ENCODE measurements at regions not wholly inside any gene's neighbourhood (a gene's known extent, or its start where the extent isn't known, plus 50 kb on each side); places are given as distances from the start of the nearest gene placed in this dataset.

DNA sequence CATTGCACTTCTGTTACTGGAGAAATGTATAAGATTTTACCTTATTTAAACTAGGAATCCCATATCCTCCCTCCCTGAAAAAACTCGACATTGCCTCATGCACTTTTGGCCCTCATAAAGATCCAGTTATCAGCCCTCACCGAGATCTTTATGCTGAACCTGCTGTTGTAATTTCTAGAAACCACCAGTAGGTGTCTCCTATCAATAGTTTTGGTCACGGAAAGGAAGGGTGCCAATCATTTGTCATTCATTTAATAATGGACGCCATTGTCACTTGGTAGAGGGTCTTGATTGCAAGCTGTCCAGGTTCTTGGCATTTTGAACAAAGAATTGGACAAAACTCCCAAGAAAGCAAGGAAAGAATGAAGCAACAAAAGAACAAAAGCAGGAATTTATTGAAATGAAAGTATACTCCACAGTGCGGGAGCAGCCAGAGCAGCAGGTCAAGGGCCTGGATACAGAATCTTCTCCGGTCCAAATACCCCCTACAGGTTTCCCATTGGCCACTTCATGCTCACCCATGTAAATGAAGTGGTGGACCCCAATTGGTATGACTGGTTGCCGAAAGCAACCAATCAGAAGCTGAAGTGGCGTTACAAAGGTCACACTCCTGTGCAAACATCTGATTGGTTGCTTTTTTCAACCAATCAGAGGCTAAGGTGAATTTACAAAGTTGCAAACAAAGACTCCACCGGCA, 524.3 kb downstream of the PSAT1 start:
- H3K9me3 ChIP-seq (replicated peaks in 1 of 2; ENCODE audit: control insufficient read depth in 1 of 2, insufficient read depth in 1 of 2, low read length in 2 of 2), result no peaks in the 10 kb centered on the region
- H3K4me1 ChIP-seq (ENCODE audit: control insufficient read depth in 1 of 2, insufficient read depth in 2 of 2, low read length in 2 of 2), result no peaks in the 10 kb centered on the region
- H3K27ac ChIP-seq (ENCODE audit: low read depth in 1 of 2, low read length in 2 of 2), result no peak overlapping the region
- H3K27me3 ChIP-seq (ENCODE audit: control insufficient read depth in 2 of 2, insufficient read depth in 2 of 2, low read length in 2 of 2), result no peaks in the 10 kb centered on the region
- Mint-ChIP-seq H3K9me3 (no peaks in the 10 kb centered on the region), H3K4me3 (peak overlapping the region; percentile 49 to 84), H3K36me3 (no peaks in the 10 kb centered on the region), H3K27me3 (ENCODE audit: low read depth in 3 of 3) (no peaks in the 10 kb centered on the region), H3K27ac (no peak overlapping the region), H3K4me1 (peaks cover 4% of the 10 kb centered on the region)
- no peaks in the 10 kb centered on the region for H4K20me1 ChIP-seq (ENCODE audit: insufficient read depth, low read length)
- 50% methylated on average over 4 of the region's 9 CpGs for WGBS (ENCODE audit: insufficient coverage)
- peak overlapping the region; percentile 42 for H3K4me2 ChIP-seq (replicated peaks; ENCODE audit: extremely low read depth, low read length, poor library complexity, severe bottlenecking)
- H3K36me3 ChIP-seq (replicated peaks in 1 of 2; ENCODE audit: control insufficient read depth in 1 of 2, insufficient read depth in 2 of 2, low read length in 2 of 2), result no peaks in the 10 kb centered on the region
- no peak overlapping the region for H3K9ac ChIP-seq (ENCODE audit: insufficient read depth, low read length, poor library complexity, severe bottlenecking)
- H3K4me3 ChIP-seq (replicated peaks in 1 of 3; ENCODE audit: low read depth in 2 of 3, low read length in 3 of 3), result peak overlapping the region in 2 of 3 experiments; percentile 25 to 46
- intact Hi-C loops (cut with micrococcal nuclease), result no loop called here
- no peaks in the 10 kb centered on the region for H3K79me2 ChIP-seq (ENCODE audit: insufficient read depth, low read length)
- H2AFZ ChIP-seq (ENCODE audit: insufficient read depth, low read depth, low read length, poor library complexity, severe bottlenecking), result peak overlapping the region; percentile 18
- TF ChIP-seq, protein P1, sequence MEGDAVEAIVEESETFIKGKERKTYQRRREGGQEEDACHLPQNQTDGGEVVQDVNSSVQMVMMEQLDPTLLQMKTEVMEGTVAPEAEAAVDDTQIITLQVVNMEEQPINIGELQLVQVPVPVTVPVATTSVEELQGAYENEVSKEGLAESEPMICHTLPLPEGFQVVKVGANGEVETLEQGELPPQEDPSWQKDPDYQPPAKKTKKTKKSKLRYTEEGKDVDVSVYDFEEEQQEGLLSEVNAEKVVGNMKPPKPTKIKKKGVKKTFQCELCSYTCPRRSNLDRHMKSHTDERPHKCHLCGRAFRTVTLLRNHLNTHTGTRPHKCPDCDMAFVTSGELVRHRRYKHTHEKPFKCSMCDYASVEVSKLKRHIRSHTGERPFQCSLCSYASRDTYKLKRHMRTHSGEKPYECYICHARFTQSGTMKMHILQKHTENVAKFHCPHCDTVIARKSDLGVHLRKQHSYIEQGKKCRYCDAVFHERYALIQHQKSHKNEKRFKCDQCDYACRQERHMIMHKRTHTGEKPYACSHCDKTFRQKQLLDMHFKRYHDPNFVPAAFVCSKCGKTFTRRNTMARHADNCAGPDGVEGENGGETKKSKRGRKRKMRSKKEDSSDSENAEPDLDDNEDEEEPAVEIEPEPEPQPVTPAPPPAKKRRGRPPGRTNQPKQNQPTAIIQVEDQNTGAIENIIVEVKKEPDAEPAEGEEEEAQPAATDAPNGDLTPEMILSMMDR (IDR thresholded peaks at IDR 0.05), result peak; percentile 82
- peak in 2 of 3 donors; percentile 12 to 17 for DNase-seq

DNA sequence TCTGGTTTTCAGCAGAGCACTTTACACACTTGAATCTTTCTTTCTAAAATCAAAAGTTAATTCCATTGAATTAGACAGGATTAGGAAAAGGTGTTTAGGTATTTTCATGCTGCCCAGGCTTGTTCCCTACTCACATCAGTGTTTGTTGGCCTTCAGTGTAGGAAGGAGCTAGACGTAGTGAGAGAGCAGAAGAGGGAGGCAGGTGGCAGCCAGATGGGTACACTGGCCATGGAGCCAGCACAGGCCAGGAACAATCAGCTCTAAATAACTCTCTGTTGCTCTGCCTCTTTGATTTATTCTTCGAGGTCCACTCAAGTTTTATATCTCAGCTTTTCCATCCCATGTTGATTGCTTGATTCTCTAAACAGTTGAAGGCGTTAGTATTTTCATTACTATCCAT, 529.6 kb downstream of the PSAT1 start:
- H3K4me1 Mint-ChIP-seq, result no peaks in the 10 kb centered on the region
- 100% methylated on average over 1 of the region's 3 CpGs for WGBS (ENCODE audit: insufficient coverage)
- H3K27ac ChIP-seq (ENCODE audit: low read depth in 1 of 2, low read length in 2 of 2), result no peak overlapping the region
- no peak overlapping the region for H3K4me2 ChIP-seq (replicated peaks; ENCODE audit: extremely low read depth, low read length, poor library complexity, severe bottlenecking)
- DNase-seq, result no peak
- H4K20me1 ChIP-seq (ENCODE audit: insufficient read depth, low read length), result no peaks in the 10 kb centered on the region
- H3K4me3 ChIP-seq (replicated peaks in 1 of 3; ENCODE audit: low read depth in 2 of 3, low read length in 3 of 3), result no peak overlapping the region
- H3K27ac Mint-ChIP-seq, result no peak overlapping the region
- H3K27me3 Mint-ChIP-seq (ENCODE audit: low read depth in 3 of 3), result peaks cover 0 to 1% (median 0%) of the 10 kb centered on the region in 3 donors
- H3K4me3 Mint-ChIP-seq, result no peak overlapping the region
- H3K9me3 Mint-ChIP-seq, result no peaks in the 10 kb centered on the region
- no peaks in the 10 kb centered on the region for H3K36me3 Mint-ChIP-seq
- H3K9me3 ChIP-seq (replicated peaks in 1 of 2; ENCODE audit: control insufficient read depth in 1 of 2, insufficient read depth in 1 of 2, low read length in 2 of 2), result no peaks in the 10 kb centered on the region
- H3K4me1 ChIP-seq (ENCODE audit: control insufficient read depth in 1 of 2, insufficient read depth in 2 of 2, low read length in 2 of 2), result no peaks in the 10 kb centered on the region
- no peak overlapping the region for H2AFZ ChIP-seq (ENCODE audit: insufficient read depth, low read depth, low read length, poor library complexity, severe bottlenecking)
- H3K36me3 ChIP-seq (replicated peaks in 1 of 2; ENCODE audit: control insufficient read depth in 1 of 2, insufficient read depth in 2 of 2, low read length in 2 of 2), result no peaks in the 10 kb centered on the region
- TF ChIP-seq, protein P1 (IDR thresholded peaks at IDR 0.05), result no peak
- H3K79me2 ChIP-seq (ENCODE audit: insufficient read depth, low read length), result no peaks in the 10 kb centered on the region
- no peaks in the 10 kb centered on the region for H3K27me3 ChIP-seq (ENCODE audit: control insufficient read depth in 2 of 2, insufficient read depth in 2 of 2, low read length in 2 of 2)
- intact Hi-C loops (cut with micrococcal nuclease), result no loop called here
- no peak overlapping the region for H3K9ac ChIP-seq (ENCODE audit: insufficient read depth, low read length, poor library complexity, severe bottlenecking)

Measured in CD14-positive monocyte (primary cell).